Neuron (in vitro differentiated cells): ENCODE measurements at regions not wholly inside any gene's neighbourhood (a gene's known extent, or its start where the extent isn't known, plus 50 kb on each side); places are given as distances from the start of the nearest gene placed in this dataset.
"Not testable (repeated sequence)": the region's sequence is repeated elsewhere in the genome, so short reads cannot be mapped to it uniquely, and the experiment has no call there.

Experiments
- H2AFZ ChIP-seq: one replicate; pipeline ENCODE4 v1.6.1; 2013; ENCODE audit warnings: low read depth, mild to moderate bottlenecking, inconsistent platforms, low read length, moderate library complexity
- H3K27me3 ChIP-seq: one replicate; pipeline ENCODE4 v1.6.1; 2013; ENCODE audit warnings: low read length; ENCODE audit not compliant: insufficient read depth
- H3K36me3 ChIP-seq: one replicate; pipeline ENCODE4 v1.6.1; 2013; ENCODE audit warnings: low read length; ENCODE audit not compliant: insufficient read depth
- H3K4me1 ChIP-seq: one replicate; pipeline ENCODE4 v1.6.1; 2013; ENCODE audit warnings: low read length; ENCODE audit not compliant: insufficient read depth
- H3K4me3 ChIP-seq: 2 replicates; pipeline ENCODE4 v1.5.1; 2013; ENCODE audit warnings: mild to moderate bottlenecking, low read length, moderate library complexity
- H3K9me3 ChIP-seq: one replicate; pipeline ENCODE4 v1.6.1; 2013; ENCODE audit warnings: low read length

- Histone ChIP-seq H3K4me3 (no peak overlapping the region), H3K36me3 (no peaks in the 10 kb centered on the region), H3K4me1 (peaks cover 8% of the 10 kb centered on the region), H3K9me3 (no peaks in the 10 kb centered on the region), H2AFZ (no peak overlapping the region), H3K27me3 (no peaks in the 10 kb centered on the region)
These were observed 714.2 kb upstream of the LCORL start for GRCh38 chr4:18735740-18736268.

- H3K27me3 ChIP-seq, result no peaks in the 10 kb centered on the region
These were observed 712.9 kb upstream of the LCORL start for GRCh38 chr4:18734405-18734804.

GRCh38 chr4:18733961-18734360, 712.4 kb upstream of the LCORL start:
- H3K27me3 ChIP-seq, result no peaks in the 10 kb centered on the region
- no peaks in the 10 kb centered on the region for H3K9me3 ChIP-seq
- H3K4me1 ChIP-seq, result peaks cover 8% of the 10 kb centered on the region
- H3K4me3 ChIP-seq, result no peak overlapping the region
- H3K36me3 ChIP-seq, result no peaks in the 10 kb centered on the region
- H2AFZ ChIP-seq, result no peak overlapping the region

More at GRCh38 chr4:18734405-18734804, 712.9 kb upstream of the LCORL start:
- Histone ChIP-seq H3K4me1 (peaks cover 8% of the 10 kb centered on the region), H3K9me3 (no peaks in the 10 kb centered on the region), H3K4me3 (no peak overlapping the region), H2AFZ (no peak overlapping the region), H3K36me3 (no peaks in the 10 kb centered on the region)

GRCh38 chr4:18722748-18723191, 701.2 kb upstream of the LCORL start:
- no peaks in the 10 kb centered on the region for H3K4me1 ChIP-seq
- no peaks in the 10 kb centered on the region for H3K9me3 ChIP-seq
- H3K27me3 ChIP-seq, result no peaks in the 10 kb centered on the region
- H2AFZ ChIP-seq, result no peak overlapping the region
- H3K36me3 ChIP-seq, result no peaks in the 10 kb centered on the region
- H3K4me3 ChIP-seq, result no peak overlapping the region

- H3K27me3 ChIP-seq, result no peaks in the 10 kb centered on the region
- H2AFZ ChIP-seq, result no peak overlapping the region
- no peaks in the 10 kb centered on the region for H3K9me3 ChIP-seq
- H3K36me3 ChIP-seq, result no peaks in the 10 kb centered on the region
- no peaks in the 10 kb centered on the region for H3K4me1 ChIP-seq
- no peak overlapping the region for H3K4me3 ChIP-seq
These were observed 676.7 kb upstream of the LCORL start for GRCh38 chr4:18698119-18698883.

- Histone ChIP-seq H3K36me3 (no peaks in the 10 kb centered on the region), H2AFZ (no peak overlapping the region), H3K27me3 (no peaks in the 10 kb centered on the region), H3K4me3 (no peak overlapping the region), H3K4me1 (peaks cover 10% of the 10 kb centered on the region), H3K9me3 (no peaks in the 10 kb centered on the region)
These were observed 674.4 kb upstream of the LCORL start for GRCh38 chr4:18695733-18696527.

- Histone ChIP-seq H2AFZ (no peak overlapping the region), H3K4me3 (no peak overlapping the region), H3K27me3 (no peaks in the 10 kb centered on the region), H3K36me3 (no peaks in the 10 kb centered on the region), H3K9me3 (no peaks in the 10 kb centered on the region), H3K4me1 (peaks cover 17% of the 10 kb centered on the region)
These were observed 670.1 kb upstream of the LCORL start for GRCh38 chr4:18691431-18692200.

GRCh38 chr4:18690291-18690955, 668.9 kb upstream of the LCORL start:
- no peak overlapping the region for H2AFZ ChIP-seq
- H3K36me3 ChIP-seq, result no peaks in the 10 kb centered on the region
- H3K4me3 ChIP-seq, result no peak overlapping the region
- no peaks in the 10 kb centered on the region for H3K9me3 ChIP-seq
- no peaks in the 10 kb centered on the region for H3K27me3 ChIP-seq
- H3K4me1 ChIP-seq, result peaks cover 17% of the 10 kb centered on the region

GRCh38 chr4:18689308-18690115, 668.0 kb upstream of the LCORL start:
- no peak overlapping the region for H2AFZ ChIP-seq
- H3K4me3 ChIP-seq, result no peak overlapping the region
- H3K27me3 ChIP-seq, result no peaks in the 10 kb centered on the region
- no peaks in the 10 kb centered on the region for H3K36me3 ChIP-seq
- peaks cover 17% of the 10 kb centered on the region for H3K4me1 ChIP-seq
- no peaks in the 10 kb centered on the region for H3K9me3 ChIP-seq

- not testable (repeated sequence) for H3K9me3 ChIP-seq, H3K36me3 ChIP-seq, H2AFZ ChIP-seq, H3K4me3 ChIP-seq, H3K27me3 ChIP-seq
- peaks cover 17% of the 10 kb centered on the region for H3K4me1 ChIP-seq
These were observed 666.8 kb upstream of the LCORL start for GRCh38 chr4:18688351-18688750.

- H3K4me1 ChIP-seq, result peaks cover 12% of the 10 kb centered on the region
- no peaks in the 10 kb centered on the region for H3K36me3 ChIP-seq
- no peaks in the 10 kb centered on the region for H3K27me3 ChIP-seq
- no peak overlapping the region for H2AFZ ChIP-seq
- H3K9me3 ChIP-seq, result no peaks in the 10 kb centered on the region
- H3K4me3 ChIP-seq, result no peak overlapping the region
These were observed 664.9 kb upstream of the LCORL start for GRCh38 chr4:18686338-18687037.
